Testis (tissue), 2 donors: ENCODE measurements at regions not wholly inside any gene's neighbourhood (a gene's known extent, or its start where the extent isn't known, plus 50 kb on each side); places are given as distances from the start of the nearest gene placed in this dataset.

Experiments used
- DNase-seq: peaks from one replicate; pipeline ENCODE4 v3.0.0-alpha.2; 2019
- H3K27ac ChIP-seq, 2 donors: fragments of 200-600 bp; sonication (generic); one replicate each; pipeline ENCODE4 v1.5.1; 2019
- H3K27me3 ChIP-seq: fragments of 200-600 bp; sonication (generic); one replicate; pipeline ENCODE4 v1.5.1; 2019
- H3K36me3 ChIP-seq: fragments of 200-600 bp; sonication (generic); one replicate; pipeline ENCODE4 v1.5.1; 2017; ENCODE audit warnings: low read depth; ENCODE audit errors: missing control alignments
- H3K4me1 ChIP-seq: fragments of 200-600 bp; sonication (generic); one replicate; pipeline ENCODE4 v1.5.1; 2019
- H3K4me3 ChIP-seq, 2 donors: fragments of 200-600 bp; sonication (generic); one replicate each; pipeline ENCODE4 v1.5.1; 2017 to 2019
- H3K9me3 ChIP-seq: fragments of 200-600 bp; sonication (generic); one replicate; pipeline ENCODE4 v1.5.1; 2017
- CTCF ChIP-seq, 3 experiments: fragments of 450-650 bp in 2 of 3; fragments of 200-600 bp in 1 of 3; sonication (generic) in 1 of 3; IDR thresholded peaks; one replicate each; pipeline ENCODE4 v1.5.1; 2016 to 2019; ENCODE audit warnings: antibody characterized with exemption in 3 of 3, mild to moderate bottlenecking in 2 of 3, moderate library complexity in 1 of 3
- POLR2A ChIP-seq: fragments of 450-650 bp; IDR thresholded peaks from one replicate; pipeline ENCODE4 v1.6.1; 2017; ENCODE audit warnings: antibody characterized with exemption, mild to moderate bottlenecking, moderate library complexity
- WGBS, 2 donors: methylation state at CpG; one replicate each; pipeline ENCODE4 v1.1.5; 2018; 5-methylcytosine and 5-hydroxymethylcytosine counted together
- intact Hi-C: fragments of 100-400 bp; cut with DNase I; formaldehyde crosslinking; loops from one replicate; pipeline ENCODE4 v1.15.1; 2023; ENCODE audit warnings: low total_unique reads

- WGBS, 2 donors = 67 to 70% methylated on average over 6 of the region's 6 CpGs
- no peak for DNase-seq
These were observed 100.0 kb upstream of the CNTN6 start for GRCh38 chr3:992871-993270.

GRCh38 chr3:1002010-1002409 is 90.8 kb upstream of the CNTN6 start:
- Histone ChIP-seq H3K27me3 (no peaks in the 10 kb centered on the region), H3K4me3 (no peak overlapping the region), H3K36me3 (no peaks in the 10 kb centered on the region), H3K4me1 (no peaks in the 10 kb centered on the region), H3K27ac (no peak overlapping the region), H3K9me3 (no peaks in the 10 kb centered on the region)
- 78 to 95% methylated on average over 1 of the region's 1 CpG for WGBS, 2 donors
- TF ChIP-seq POLR2A = no peak
- no peak for TF ChIP-seq CTCF (IDR thresholded peaks at IDR 0.05)
- intact Hi-C loops = no loop called here
- DNase-seq = no peak

More at GRCh38 chr3:992871-993270, 100.0 kb upstream of the CNTN6 start:
- Histone ChIP-seq H3K9me3 (no peaks in the 10 kb centered on the region), H3K4me3 (no peak overlapping the region), H3K36me3 (no peaks in the 10 kb centered on the region), H3K27me3 (no peaks in the 10 kb centered on the region), H3K4me1 (no peaks in the 10 kb centered on the region), H3K27ac (no peak overlapping the region)
- TF ChIP-seq CTCF (IDR thresholded peaks at IDR 0.05) (no peak), POLR2A (no peak)
- intact Hi-C loops = no loop called here

- TF ChIP-seq POLR2A (no peak), CTCF (IDR thresholded peaks at IDR 0.05) (no peak)
- WGBS, 2 donors = 9 to 17% methylated on average over 1 of the region's 1 CpG
- peak; percentile 25 for DNase-seq
- Histone ChIP-seq H3K9me3 (no peaks in the 10 kb centered on the region), H3K4me1 (no peaks in the 10 kb centered on the region), H3K4me3 (no peak overlapping the region), H3K36me3 (no peaks in the 10 kb centered on the region), H3K27me3 (no peaks in the 10 kb centered on the region), H3K27ac (no peak overlapping the region)
- intact Hi-C loops = no loop called here
These were observed 85.0 kb upstream of the CNTN6 start for GRCh38 chr3:1007866-1008265.

GRCh38 chr3:1010228-1010627 is 82.6 kb upstream of the CNTN6 start:
- DNase-seq = no peak
- Histone ChIP-seq H3K4me1 (no peaks in the 10 kb centered on the region), H3K36me3 (no peaks in the 10 kb centered on the region), H3K27ac (no peak overlapping the region), H3K9me3 (no peaks in the 10 kb centered on the region), H3K27me3 (no peaks in the 10 kb centered on the region), H3K4me3 (no peak overlapping the region)
- intact Hi-C loops = no loop called here
- 78 to 91% methylated on average over 1 of the region's 1 CpG for WGBS, 2 donors
- TF ChIP-seq CTCF (IDR thresholded peaks at IDR 0.05) (no peak), POLR2A (no peak)

- no peaks in the 10 kb centered on the region for H3K27me3 ChIP-seq
- no peak overlapping the region for H3K4me3 ChIP-seq
- H3K27ac ChIP-seq = no peak overlapping the region
- WGBS, 2 donors = 41 to 65% methylated on average over 2 of the region's 2 CpGs
- no peak for TF ChIP-seq CTCF (IDR thresholded peaks at IDR 0.05)
- TF ChIP-seq POLR2A = no peak
- no peaks in the 10 kb centered on the region for H3K4me1 ChIP-seq
- intact Hi-C loops = no loop called here
- DNase-seq = no peak
- no peaks in the 10 kb centered on the region for H3K36me3 ChIP-seq
- H3K9me3 ChIP-seq = no peaks in the 10 kb centered on the region
These were observed 77.0 kb upstream of the CNTN6 start for GRCh38 chr3:1015826-1016225.
